GM19468 (cell line): ENCODE measurements at regions not wholly inside any gene's neighbourhood (a gene's known extent, or its start where the extent isn't known, plus 50 kb on each side); places are given as distances from the start of the nearest gene placed in this dataset.
"Not testable (repeated sequence)": the region's sequence is repeated elsewhere in the genome, so short reads cannot be mapped to it uniquely, and the experiment has no call there.

Source experiments
- ATAC-seq: cut with Tn5 transposase; IDR thresholded peaks from one replicate; pipeline ENCODE4 v1.9.1; 2021; ENCODE audit warnings: mild to moderate bottlenecking, moderate library complexity, moderate number of reproducible peaks; ENCODE audit not compliant: unreplicated experiment; ENCODE audit errors: extremely low read depth

GRCh38 chr2:230593765-230594164 is 118.9 kb upstream of the CAB39 start:
- no peak for ATAC-seq

GRCh38 chr2:230594286-230594840 is 118.3 kb upstream of the CAB39 start:
- no peak for ATAC-seq

GRCh38 chr2:230599853-230600252 is 112.8 kb upstream of the CAB39 start:
- no peak for ATAC-seq

- ATAC-seq, result no peak
Measured at GRCh38 chr2:230600285-230600684, 112.4 kb upstream of the CAB39 start.

- no peak for ATAC-seq
Measured at GRCh38 chr2:230600881-230601280, 111.8 kb upstream of the CAB39 start.

GRCh38 chr2:230601510-230601909 is 111.1 kb upstream of the CAB39 start:
- ATAC-seq, result peak; percentile 67

GRCh38 chr2:230602562-230603230 is 109.9 kb upstream of the CAB39 start:
- ATAC-seq, result peak; percentile 15

GRCh38 chr2:230603317-230603716 is 109.3 kb upstream of the CAB39 start:
- not testable (repeated sequence) for ATAC-seq

GRCh38 chr2:230604158-230604557 is 108.5 kb upstream of the CAB39 start:
- ATAC-seq, result not testable (repeated sequence)

GRCh38 chr2:230614040-230614439 is 98.6 kb upstream of the CAB39 start:
- ATAC-seq, result no peak

- ATAC-seq, result peak; percentile 82
Measured at GRCh38 chr2:230614913-230615332, 97.7 kb upstream of the CAB39 start.

- ATAC-seq, result not testable (repeated sequence)
Measured at GRCh38 chr2:230617256-230617706, 95.4 kb upstream of the CAB39 start.

GRCh38 chr2:230619491-230619890 is 93.2 kb upstream of the CAB39 start:
- no peak for ATAC-seq

- not testable (repeated sequence) for ATAC-seq
Measured at GRCh38 chr2:230625220-230625619, 87.4 kb upstream of the CAB39 start.

- not testable (repeated sequence) for ATAC-seq
Measured at GRCh38 chr2:230627091-230627490, 85.6 kb upstream of the CAB39 start.

- no peak for ATAC-seq
Measured at GRCh38 chr2:230627806-230628724, 84.6 kb upstream of the CAB39 start.

GRCh38 chr2:230631470-230631869 is 81.2 kb upstream of the CAB39 start:
- ATAC-seq, result no peak

- no peak for ATAC-seq
Measured at GRCh38 chr2:230634146-230634545, 78.5 kb upstream of the CAB39 start.

GRCh38 chr2:230634721-230635313 is 77.8 kb upstream of the CAB39 start:
- not testable (repeated sequence) for ATAC-seq

- peak; percentile 20 for ATAC-seq
Measured at GRCh38 chr2:230636684-230637271, 75.9 kb upstream of the CAB39 start.
